Gastrocnemius medialis (tissue), 4 donors: ENCODE measurements at regions not wholly inside any gene's neighbourhood (a gene's known extent, or its start where the extent isn't known, plus 50 kb on each side); places are given as distances from the start of the nearest gene placed in this dataset.

Experiments
- CTCF ChIP-seq, 5 experiments: fragments of 450-650 bp in 3 of 5; fragments of 200-600 bp in 2 of 5; sonication (generic) in 2 of 5; IDR thresholded peaks in 4 of 5; conservative IDR thresholded peaks in 1 of 5; 1 replicate in 4 of 5; 2 replicates in 1 of 5; pipeline ENCODE4 v1.5.1; 2016 to 2019; ENCODE audit warnings: antibody characterized with exemption in 5 of 5, mild to moderate bottlenecking in 3 of 5, moderate library complexity in 3 of 5
- POLR2A ChIP-seq, 2 donors: fragments of 450-650 bp; IDR thresholded peaks; one replicate each; pipeline ENCODE4 v1.6.1; 2017; ENCODE audit warnings: antibody characterized with exemption in 2 of 2, mild to moderate bottlenecking in 2 of 2, moderate library complexity in 2 of 2

GRCh38 chr17:27242951-27243350 is 51.0 kb upstream of the WSB1 start:
- TF ChIP-seq CTCF (IDR thresholded peaks at IDR 0.05 in 4 of 5, conservative IDR thresholded peaks at IDR 0.05 in 1 of 5): no peak
- no peak for TF ChIP-seq POLR2A (IDR thresholded peaks at IDR 0.05)
